Stimulated activated effector memory CD8-positive, alpha-beta T cell treated with anti-CD3 and anti-CD28 coated beads, Interleukin-12 subunit alpha, Interleukin-12 subunit beta, amount 100 ng/mL, for 72 hours (primary cell): ENCODE measurements at regions not wholly inside any gene's neighbourhood (a gene's known extent, or its start where the extent isn't known, plus 50 kb on each side); places are given as distances from the start of the nearest gene placed in this dataset.

ENCODE experiments used
- ATAC-seq: fragments of 150-1000 bp; cut with Tn5 transposase; 2 replicates; pipeline ENCODE4 v1.10.0; 2021
- DNase-seq, 2 donors: peaks; one replicate each; pipeline ENCODE4 v3.0.0; 2021 to 2022; ENCODE audit warnings: low spot score in 2 of 2
- H3K27ac Mint-ChIP-seq: one replicate; pipeline ENCODE4 v1.8.0; 2022; ENCODE audit warnings: mild to moderate bottlenecking, mixed read lengths
- H3K36me3 Mint-ChIP-seq: one replicate; pipeline ENCODE4 v1.8.0; 2022; ENCODE audit warnings: mild to moderate bottlenecking, mixed read lengths
- H3K4me1 Mint-ChIP-seq: one replicate; pipeline ENCODE4 v1.8.0; 2022; ENCODE audit warnings: mixed read lengths
- H3K4me3 Mint-ChIP-seq: one replicate; pipeline ENCODE4 v1.8.0; 2022; ENCODE audit warnings: mild to moderate bottlenecking, mixed read lengths
- H3K9me3 Mint-ChIP-seq: one replicate; pipeline ENCODE4 v1.8.0; 2022; ENCODE audit warnings: mixed read lengths

GRCh38 chr18:73737990-73738389 is 409.6 kb downstream of the FBXO15 start:
- H3K4me1 Mint-ChIP-seq, result no peaks in the 10 kb centered on the region
- no peaks in the 10 kb centered on the region for H3K36me3 Mint-ChIP-seq

DNA sequence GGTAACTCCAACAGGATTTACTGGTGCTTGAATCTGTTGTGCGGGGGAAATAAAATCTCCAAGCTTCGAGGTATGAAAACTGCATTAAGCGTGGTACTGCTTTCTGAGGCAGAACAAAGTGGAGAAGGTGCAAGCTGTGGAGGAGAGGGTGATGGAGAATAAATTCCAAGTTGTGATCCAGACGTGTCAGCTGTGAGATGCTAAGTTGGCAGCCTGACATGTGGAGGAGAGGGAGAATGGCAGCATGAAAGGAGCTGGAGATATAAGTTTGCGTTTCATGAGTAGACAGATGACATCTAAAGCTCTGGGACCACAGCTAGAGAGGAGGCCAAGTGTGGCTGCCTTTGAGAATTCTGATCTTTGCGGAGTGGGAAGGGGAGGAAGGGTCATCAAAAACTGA is 411.8 kb downstream of the FBXO15 start:
- Mint-ChIP-seq H3K27ac (no peak overlapping the region), H3K4me3 (no peak overlapping the region), H3K36me3 (no peaks in the 10 kb centered on the region), H3K4me1 (no peaks in the 10 kb centered on the region), H3K9me3 (peaks cover 16% of the 10 kb centered on the region)
- ATAC-seq (no peak), DNase-seq (no peak)

More at GRCh38 chr18:73737990-73738389, 409.6 kb downstream of the FBXO15 start:
- no peak overlapping the region for H3K27ac Mint-ChIP-seq
- H3K4me3 Mint-ChIP-seq, result no peak overlapping the region
- no peak for DNase-seq
- peaks cover 10% of the 10 kb centered on the region for H3K9me3 Mint-ChIP-seq
- no peak for ATAC-seq

DNA sequence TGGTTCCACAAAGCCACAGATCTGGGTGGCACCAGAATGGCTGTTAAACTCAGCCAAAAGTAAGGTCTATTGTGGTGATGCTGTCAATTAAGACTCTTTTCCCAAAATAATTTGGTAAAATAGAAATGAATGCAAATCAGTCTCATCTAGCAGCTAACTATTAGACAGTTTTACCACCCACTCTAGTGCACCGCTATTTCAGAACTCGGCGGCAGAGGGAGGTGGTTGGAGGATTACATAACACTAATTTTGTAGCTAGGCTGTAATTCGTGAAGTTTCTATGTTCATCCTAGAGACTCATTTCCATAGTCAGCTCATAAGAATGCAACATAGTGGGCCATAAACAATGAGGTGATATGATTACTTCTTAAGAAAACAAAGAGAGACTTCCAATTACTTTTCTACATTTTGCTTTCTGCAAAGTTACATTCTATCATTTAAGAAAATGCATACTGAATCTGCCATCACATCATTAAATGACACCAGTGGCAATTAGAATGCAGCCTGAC is 413.8 kb downstream of the FBXO15 start:
- DNase-seq (no peak), ATAC-seq (no peak)
- no peaks in the 10 kb centered on the region for H3K4me1 Mint-ChIP-seq
- no peak overlapping the region for H3K4me3 Mint-ChIP-seq
- no peak overlapping the region for H3K27ac Mint-ChIP-seq
- H3K36me3 Mint-ChIP-seq, result no peaks in the 10 kb centered on the region
- H3K9me3 Mint-ChIP-seq, result peaks cover 19% of the 10 kb centered on the region

DNA sequence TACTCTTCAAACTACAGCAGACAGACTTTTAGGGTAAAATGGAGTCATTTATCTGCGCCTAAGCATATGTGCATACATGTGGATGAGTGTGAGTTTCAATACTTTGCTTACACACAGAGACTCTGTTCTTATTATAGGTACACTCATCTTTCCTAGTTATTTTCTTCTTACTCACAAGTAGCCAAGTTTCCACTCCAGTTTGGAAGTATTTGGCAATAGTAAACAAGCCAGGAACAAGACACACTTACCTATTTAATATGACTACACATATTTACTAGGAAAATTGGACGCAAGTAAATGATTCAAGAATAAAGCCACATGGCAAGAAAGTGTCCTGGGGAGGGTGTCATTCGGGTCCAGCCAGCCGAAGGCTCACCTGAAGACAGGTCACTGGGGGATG is 414.3 kb downstream of the FBXO15 start:
- Mint-ChIP-seq H3K4me3 (no peak overlapping the region), H3K27ac (no peak overlapping the region), H3K9me3 (peaks cover 19% of the 10 kb centered on the region), H3K36me3 (no peaks in the 10 kb centered on the region), H3K4me1 (no peaks in the 10 kb centered on the region)
- no peak for ATAC-seq
- no peak for DNase-seq

DNA sequence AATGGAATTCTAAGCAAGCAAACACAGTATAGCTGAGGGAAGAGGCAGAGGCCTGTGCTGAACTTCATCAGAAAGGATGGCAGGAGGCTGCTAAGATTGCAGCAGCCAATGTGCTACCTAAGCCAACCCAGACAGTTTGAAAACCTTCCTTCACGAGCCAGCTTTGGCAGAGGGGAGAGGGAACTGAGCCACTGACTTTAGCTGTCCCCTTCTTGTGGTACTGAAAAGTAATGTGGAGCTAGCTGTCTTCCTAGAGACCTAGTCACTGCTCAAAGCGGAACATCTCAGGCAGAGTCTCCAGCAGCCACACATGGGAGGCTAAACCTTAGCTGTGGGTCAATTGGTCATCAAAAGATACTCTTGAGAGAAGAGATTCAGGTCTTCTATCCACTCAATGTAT is 419.0 kb downstream of the FBXO15 start:
- H3K4me3 Mint-ChIP-seq, result no peak overlapping the region
- no peaks in the 10 kb centered on the region for H3K36me3 Mint-ChIP-seq
- DNase-seq (no peak), ATAC-seq (no peak)
- H3K9me3 Mint-ChIP-seq, result peaks cover 18% of the 10 kb centered on the region
- no peaks in the 10 kb centered on the region for H3K4me1 Mint-ChIP-seq
- no peak overlapping the region for H3K27ac Mint-ChIP-seq

- Mint-ChIP-seq H3K4me1 (no peaks in the 10 kb centered on the region), H3K9me3 (peaks cover 9% of the 10 kb centered on the region), H3K4me3 (no peak overlapping the region), H3K27ac (no peak overlapping the region), H3K36me3 (no peaks in the 10 kb centered on the region)
- DNase-seq, result no peak
- no peak for ATAC-seq
Measured at GRCh38 chr18:73724958-73725357, 422.7 kb downstream of the FBXO15 start.

DNA sequence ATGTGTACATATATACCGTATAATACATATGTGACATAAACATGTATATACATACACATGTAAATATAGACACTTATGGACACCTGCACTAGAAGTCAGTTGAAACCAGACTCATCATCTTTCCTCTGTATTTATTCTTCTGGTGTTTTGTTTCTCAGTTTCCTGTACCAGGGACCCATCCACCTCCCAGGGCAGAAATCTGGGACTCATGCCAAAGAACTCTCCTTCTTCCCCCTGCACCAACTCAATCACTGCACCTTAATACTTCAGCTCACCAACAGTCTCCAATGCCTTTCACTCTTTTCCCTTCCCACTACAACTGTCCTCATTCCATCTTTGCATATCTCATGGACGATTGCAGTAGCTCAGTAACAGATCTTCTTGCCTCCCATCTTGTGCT is 428.0 kb downstream of the FBXO15 start:
- no peaks in the 10 kb centered on the region for H3K36me3 Mint-ChIP-seq
- H3K9me3 Mint-ChIP-seq, result peaks cover 10% of the 10 kb centered on the region
- H3K27ac Mint-ChIP-seq, result no peak overlapping the region
- H3K4me3 Mint-ChIP-seq, result no peak overlapping the region
- ATAC-seq (no peak), DNase-seq (no peak)
- no peaks in the 10 kb centered on the region for H3K4me1 Mint-ChIP-seq

GRCh38 chr18:73717570-73717969 is 430.1 kb downstream of the FBXO15 start:
- Mint-ChIP-seq H3K4me1 (no peaks in the 10 kb centered on the region), H3K36me3 (no peaks in the 10 kb centered on the region), H3K27ac (no peak overlapping the region), H3K9me3 (peaks cover 10% of the 10 kb centered on the region), H3K4me3 (no peak overlapping the region)
- ATAC-seq, result no peak
- DNase-seq, result no peak

DNA sequence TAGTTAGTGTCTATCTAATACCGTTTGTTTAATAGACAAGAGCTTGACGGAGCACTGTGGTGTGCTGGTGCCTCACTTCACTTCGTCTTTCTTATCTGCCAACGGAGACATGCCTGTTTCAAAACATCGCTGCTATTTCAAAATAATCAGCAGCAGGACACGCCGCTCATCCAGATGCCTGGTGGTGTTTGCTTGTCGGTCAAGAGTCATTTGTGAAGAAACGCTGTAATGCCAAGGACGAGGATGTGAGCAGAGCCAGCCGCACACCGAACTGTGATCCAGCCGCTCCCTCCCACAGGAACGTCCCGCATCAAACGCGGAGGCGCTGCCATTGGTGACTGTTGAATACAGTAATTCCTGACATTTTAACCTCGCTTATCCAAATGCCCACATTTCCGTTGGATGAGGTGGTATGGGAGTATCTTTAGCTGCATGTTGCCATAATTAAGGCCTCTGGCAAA is 432.4 kb downstream of the FBXO15 start:
- Mint-ChIP-seq H3K36me3 (no peaks in the 10 kb centered on the region), H3K4me1 (no peaks in the 10 kb centered on the region), H3K27ac (no peak overlapping the region), H3K9me3 (peaks cover 15% of the 10 kb centered on the region), H3K4me3 (no peak overlapping the region)
- ATAC-seq, result no peak
- no peak for DNase-seq

DNA sequence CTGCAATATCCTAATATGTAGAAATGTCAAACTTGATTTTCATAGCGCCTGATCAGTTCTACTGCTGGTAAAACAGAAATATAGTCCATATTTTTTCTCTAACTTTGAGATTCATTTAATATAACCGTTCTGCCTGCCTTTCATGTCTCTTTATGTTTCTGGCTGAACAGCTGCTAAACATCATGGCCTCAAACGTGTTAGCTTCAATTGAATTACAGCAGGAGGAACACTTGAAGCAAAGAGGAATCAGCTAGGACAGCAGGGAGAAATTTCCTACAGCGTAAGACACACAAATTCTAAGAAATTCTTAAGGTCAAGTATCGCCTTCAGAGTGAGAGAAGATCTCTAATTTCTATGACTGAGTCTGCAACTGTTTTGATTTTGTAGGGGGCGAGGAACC is 433.2 kb downstream of the FBXO15 start:
- no peaks in the 10 kb centered on the region for H3K4me1 Mint-ChIP-seq
- ATAC-seq, result no peak

DNA sequence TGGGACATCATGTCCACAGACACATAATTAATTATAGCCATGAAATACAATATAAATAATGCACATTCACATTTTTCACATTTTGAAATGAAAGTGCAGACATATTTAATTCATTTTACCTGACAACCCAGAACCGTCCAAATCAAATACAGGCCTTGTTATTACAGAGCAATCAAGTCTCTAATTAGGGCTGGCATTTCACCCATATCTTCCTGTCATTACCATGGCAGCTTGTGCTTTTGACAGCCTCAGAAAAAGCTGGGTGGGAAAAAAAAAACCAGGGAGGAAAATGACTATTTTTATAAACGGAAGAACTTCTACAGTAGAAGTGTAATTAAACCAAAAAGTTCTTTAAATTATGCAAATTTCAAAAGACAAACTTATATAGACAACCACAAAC is 436.4 kb downstream of the FBXO15 start:
- peaks cover 19% of the 10 kb centered on the region for H3K9me3 Mint-ChIP-seq
- DNase-seq, result no peak
- no peaks in the 10 kb centered on the region for H3K36me3 Mint-ChIP-seq
- no peak overlapping the region for H3K27ac Mint-ChIP-seq
- no peaks in the 10 kb centered on the region for H3K4me1 Mint-ChIP-seq
- ATAC-seq, result no peak
- H3K4me3 Mint-ChIP-seq, result no peak overlapping the region

More for the DNA sequence above, 433.2 kb downstream of the FBXO15 start:
- no peak for DNase-seq
- H3K36me3 Mint-ChIP-seq, result no peaks in the 10 kb centered on the region
- peaks cover 13% of the 10 kb centered on the region for H3K9me3 Mint-ChIP-seq
- no peak overlapping the region for H3K4me3 Mint-ChIP-seq
- no peak overlapping the region for H3K27ac Mint-ChIP-seq

- H3K9me3 Mint-ChIP-seq, result peaks cover 22% of the 10 kb centered on the region
- H3K27ac Mint-ChIP-seq, result no peak overlapping the region
- no peaks in the 10 kb centered on the region for H3K4me1 Mint-ChIP-seq
- DNase-seq (no peak), ATAC-seq (no peak)
- H3K36me3 Mint-ChIP-seq, result no peaks in the 10 kb centered on the region
- H3K4me3 Mint-ChIP-seq, result no peak overlapping the region
Measured at GRCh38 chr18:73708591-73708990, 439.0 kb downstream of the FBXO15 start.

DNA sequence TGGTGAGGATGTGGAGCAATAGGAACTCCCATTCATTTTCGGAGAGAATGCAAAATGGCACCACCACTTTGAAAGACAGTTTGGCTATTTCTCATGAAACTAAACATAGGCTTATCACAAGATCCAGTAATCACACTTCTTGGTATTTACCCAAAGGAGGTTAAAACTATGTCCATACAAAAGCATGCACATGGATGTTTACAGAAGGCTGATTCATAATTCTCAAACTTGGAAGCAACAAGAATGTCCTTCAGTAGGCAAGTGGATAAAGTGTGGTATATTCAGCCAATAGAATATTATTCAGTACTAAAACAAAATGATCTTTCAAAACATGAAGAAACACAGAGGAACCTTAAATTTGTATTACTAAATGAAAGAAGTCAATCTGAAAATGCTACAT is 440.6 kb downstream of the FBXO15 start:
- H3K27ac Mint-ChIP-seq, result no peak overlapping the region
- DNase-seq (no peak), ATAC-seq (no peak)
- H3K9me3 Mint-ChIP-seq, result peaks cover 21% of the 10 kb centered on the region
- H3K4me1 Mint-ChIP-seq, result no peaks in the 10 kb centered on the region
- H3K4me3 Mint-ChIP-seq, result no peak overlapping the region
- H3K36me3 Mint-ChIP-seq, result no peaks in the 10 kb centered on the region

- no peaks in the 10 kb centered on the region for H3K36me3 Mint-ChIP-seq
- peaks cover 10% of the 10 kb centered on the region for H3K9me3 Mint-ChIP-seq
- H3K4me3 Mint-ChIP-seq, result no peak overlapping the region
- no peak overlapping the region for H3K27ac Mint-ChIP-seq
- no peaks in the 10 kb centered on the region for H3K4me1 Mint-ChIP-seq
- no peak for DNase-seq
- ATAC-seq, result no peak
Measured at GRCh38 chr18:73697353-73697752, 450.3 kb downstream of the FBXO15 start.

GRCh38 chr18:73696698-73697097 is 450.9 kb downstream of the FBXO15 start:
- no peak for ATAC-seq
- Mint-ChIP-seq H3K27ac (no peak overlapping the region), H3K4me1 (no peaks in the 10 kb centered on the region), H3K36me3 (no peaks in the 10 kb centered on the region), H3K4me3 (no peak overlapping the region), H3K9me3 (peaks cover 10% of the 10 kb centered on the region)
- DNase-seq, result no peak

GRCh38 chr18:73696171-73696570 is 451.5 kb downstream of the FBXO15 start:
- H3K9me3 Mint-ChIP-seq, result peaks cover 10% of the 10 kb centered on the region
- no peaks in the 10 kb centered on the region for H3K36me3 Mint-ChIP-seq
- ATAC-seq (no peak), DNase-seq (no peak)
- no peak overlapping the region for H3K27ac Mint-ChIP-seq
- no peaks in the 10 kb centered on the region for H3K4me1 Mint-ChIP-seq
- H3K4me3 Mint-ChIP-seq, result no peak overlapping the region

DNA sequence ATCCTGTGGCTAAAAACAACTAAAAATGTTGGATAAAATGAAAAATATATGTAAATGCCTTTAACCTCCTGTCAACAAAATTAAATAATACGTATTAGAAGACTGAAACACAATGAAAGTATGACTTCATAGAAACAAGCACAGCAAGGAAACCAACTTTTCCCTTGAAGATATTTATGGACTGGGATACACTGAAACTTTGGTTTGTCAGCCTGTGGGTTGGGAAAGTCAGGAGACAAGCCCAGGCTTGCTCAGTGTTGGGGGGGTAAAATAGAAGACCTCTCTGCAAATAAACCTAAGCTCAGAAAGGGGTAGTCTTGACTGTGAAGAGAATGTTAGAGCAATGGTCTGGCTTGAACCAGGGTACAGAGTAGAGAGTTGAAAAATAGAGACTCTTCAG is 454.5 kb downstream of the FBXO15 start:
- peaks cover 7% of the 10 kb centered on the region for H3K9me3 Mint-ChIP-seq
- no peak overlapping the region for H3K4me3 Mint-ChIP-seq
- no peaks in the 10 kb centered on the region for H3K4me1 Mint-ChIP-seq
- DNase-seq (no peak), ATAC-seq (no peak)
- H3K27ac Mint-ChIP-seq, result no peak overlapping the region
- H3K36me3 Mint-ChIP-seq, result no peaks in the 10 kb centered on the region
